GM23338 (cell line): ENCODE measurements at regions not wholly inside any gene's neighbourhood (a gene's known extent, or its start where the extent isn't known, plus 50 kb on each side); places are given as distances from the start of the nearest gene placed in this dataset.
A peak's percentile ranks its signal among the peaks of the same experiment; 100 is the strongest.

Source experiments
- ATAC-seq: fragments of 200-7000 bp; cut with Tn5 transposase; 3 replicates; pipeline ENCODE4 v1.9.1; 2020
- DNase-seq: peaks from one replicate; pipeline ENCODE4 v3.0.0-alpha.2; 2015; ENCODE audit warnings: low spot score
- H2AFZ ChIP-seq: fragments of 200-600 bp; sonication (generic); 2 replicates; pipeline ENCODE4 v1.8.0; 2016; ENCODE audit warnings: antibody characterized with exemption, mild to moderate bottlenecking, moderate library complexity
- H3F3A ChIP-seq: fragments of 200-600 bp; sonication (generic); replicated peaks from 2 replicates; pipeline ENCODE4 v1.8.0; 2017; ENCODE audit warnings: antibody characterized with exemption, mixed run types, low read depth
- H3K27ac ChIP-seq: fragments of 200-600 bp; sonication (generic); 2 replicates; pipeline ENCODE4 v1.6.1; 2016; ENCODE audit warnings: low read depth
- H3K27me3 ChIP-seq: fragments of 200-600 bp; sonication (generic); 2 replicates; pipeline ENCODE4 v1.8.0; 2016; ENCODE audit warnings: mild to moderate bottlenecking, mixed run types, moderate library complexity; ENCODE audit not compliant: insufficient read depth
- H3K36me3 ChIP-seq: fragments of 200-600 bp; sonication (generic); 2 replicates; pipeline ENCODE4 v1.8.0; 2016; ENCODE audit warnings: mild to moderate bottlenecking; ENCODE audit not compliant: insufficient read depth
- H3K4me1 ChIP-seq: fragments of 200-600 bp; sonication (generic); 2 replicates; pipeline ENCODE4 v1.8.0; 2016; ENCODE audit warnings: mild to moderate bottlenecking, moderate library complexity; ENCODE audit not compliant: insufficient read depth
- H3K4me2 ChIP-seq: fragments of 200-600 bp; sonication (generic); 2 replicates; pipeline ENCODE4 v1.7.1; 2017; ENCODE audit warnings: mixed run types
- H3K4me3 ChIP-seq: fragments of 200-600 bp; sonication (generic); 2 replicates; pipeline ENCODE4 v1.6.1; 2016; ENCODE audit warnings: mixed run types
- H3K79me2 ChIP-seq: fragments of 200-600 bp; sonication (generic); replicated peaks from 2 replicates; pipeline ENCODE4 v1.8.0; 2017; ENCODE audit warnings: mild to moderate bottlenecking; ENCODE audit not compliant: insufficient read depth
- H3K9me2 ChIP-seq: fragments of 200-600 bp; sonication (generic); 2 replicates; pipeline ENCODE4 v1.8.0; 2017; ENCODE audit not compliant: insufficient read depth
- H4K20me1 ChIP-seq: fragments of 200-600 bp; sonication (generic); replicated peaks from 2 replicates; pipeline ENCODE4 v1.8.0; 2017; ENCODE audit warnings: mild to moderate bottlenecking; ENCODE audit not compliant: insufficient read depth
- H3K27ac Mint-ChIP-seq: 2 replicates; pipeline ENCODE4 v1.8.0; 2020; ENCODE audit warnings: inconsistent platforms, mild to moderate bottlenecking, moderate library complexity, mixed read lengths
- H3K27me3 Mint-ChIP-seq: 3 replicates; pipeline ENCODE4 v1.8.0; 2022; ENCODE audit warnings: low read depth, mild to moderate bottlenecking, moderate library complexity, mixed read lengths, inconsistent platforms; ENCODE audit not compliant: insufficient read depth, poor library complexity
- H3K36me3 Mint-ChIP-seq: 3 replicates; pipeline ENCODE4 v1.8.0; 2021; ENCODE audit warnings: low read depth, mild to moderate bottlenecking, inconsistent platforms, moderate library complexity, mixed read lengths
- H3K4me1 Mint-ChIP-seq: 3 replicates; pipeline ENCODE4 v1.8.0; 2020; ENCODE audit warnings: mild to moderate bottlenecking, inconsistent platforms, mixed read lengths
- H3K4me3 Mint-ChIP-seq: 3 replicates; pipeline ENCODE4 v1.8.0; 2021; ENCODE audit warnings: moderate library complexity, mild to moderate bottlenecking, inconsistent platforms, mixed read lengths
- H3K9me3 Mint-ChIP-seq: 3 replicates; pipeline ENCODE4 v1.8.0; 2020; ENCODE audit warnings: moderate library complexity, mild to moderate bottlenecking, inconsistent platforms, mixed read lengths
- CTCF ChIP-seq, 2 experiments: fragments of 200-600 bp in 1 of 2; sonication (generic) in 1 of 2; conservative IDR thresholded peaks; 2 replicates each; pipeline versions ENCODE4 v1.5.1 to v1.6.1; 2016 to 2017; ENCODE audit warnings: antibody characterized with exemption in 2 of 2, low read depth in 2 of 2, mild to moderate bottlenecking in 2 of 2, moderate library complexity in 1 of 2
- EZH2phosphoT487 ChIP-seq: fragments of 200-600 bp; sonication (generic); IDR thresholded peaks from one replicate; pipeline ENCODE4 v1.8.1; 2018; ENCODE audit warnings: antibody characterized with exemption; ENCODE audit not compliant: unreplicated experiment
- JUNB ChIP-seq: IDR thresholded peaks from one replicate; pipeline ENCODE4 v1.6.1; 2016; ENCODE audit warnings: antibody characterized with exemption; ENCODE audit not compliant: unreplicated experiment
- NANOG ChIP-seq: IDR thresholded peaks from 2 replicates; pipeline ENCODE4 v1.6.1; 2016; ENCODE audit warnings: antibody characterized with exemption, borderline replicate concordance
- POLR2AphosphoS5 ChIP-seq: IDR thresholded peaks from 2 replicates; pipeline ENCODE4 v1.6.1; 2016; ENCODE audit warnings: antibody characterized with exemption, low read depth
- STAT1 ChIP-seq: IDR thresholded peaks from one replicate; pipeline ENCODE4 v1.6.1; 2016; ENCODE audit warnings: antibody characterized with exemption; ENCODE audit not compliant: unreplicated experiment
- ZNF331 ChIP-seq: fragments of 250-450 bp; sonication (Bioruptor Pico); IDR thresholded peaks from 2 replicates; pipeline ENCODE4 v1.5.0; 2020; ENCODE audit warnings: low read depth, mild to moderate bottlenecking, moderate library complexity
- ZNF462 ChIP-seq: fragments of 250-450 bp; sonication (Bioruptor Pico); IDR thresholded peaks from 2 replicates; pipeline ENCODE4 v1.5.0; 2020; ENCODE audit warnings: mild to moderate bottlenecking, moderate library complexity

- H3K9me2 ChIP-seq = no peaks in the 10 kb centered on the region
- Mint-ChIP-seq H3K27me3 (no peaks in the 10 kb centered on the region), H3K4me3 (no peak overlapping the region), H3K4me1 (no peaks in the 10 kb centered on the region; the same call in 2 of the 3 replicates), H3K36me3 (no peaks in the 10 kb centered on the region), H3K27ac (no peak overlapping the region), H3K9me3 (peaks cover 7% of the 10 kb centered on the region)
- no peak overlapping the region for H3K27ac ChIP-seq
- no peaks in the 10 kb centered on the region for H3K79me2 ChIP-seq
- H4K20me1 ChIP-seq = no peaks in the 10 kb centered on the region
- H3K4me2 ChIP-seq = no peak overlapping the region
- no peaks in the 10 kb centered on the region for H3K27me3 ChIP-seq
- no peaks in the 10 kb centered on the region for H3K4me1 ChIP-seq
- ATAC-seq = peak; percentile 89
- H3K4me3 ChIP-seq = no peak overlapping the region
- H2AFZ ChIP-seq = no peak overlapping the region
- no peaks in the 10 kb centered on the region for H3K36me3 ChIP-seq
- peak; percentile 69 for DNase-seq
- no peak for TF ChIP-seq JUNB
- peak; percentile 62 to 77 for TF ChIP-seq CTCF (conservative IDR thresholded peaks at IDR 0.05; ENCODE audit: low read depth in 2 of 2)
- H3F3A ChIP-seq = no peaks in the 10 kb centered on the region
These were observed 57.9 kb upstream of the VSTM2B start for GRCh38 chr19:29467824-29468401.

- no peaks in the 10 kb centered on the region for H3K4me1 ChIP-seq
- peaks cover 7% of the 10 kb centered on the region for H3K9me3 Mint-ChIP-seq
- no peak overlapping the region for H3K27ac Mint-ChIP-seq
- H3K27ac ChIP-seq = no peak overlapping the region
- no peak overlapping the region for H3K4me3 Mint-ChIP-seq
- no peaks in the 10 kb centered on the region for H3K36me3 ChIP-seq
- ATAC-seq = no peak
- DNase-seq = no peak
- H2AFZ ChIP-seq = no peak overlapping the region
- H3K9me2 ChIP-seq = no peaks in the 10 kb centered on the region
- no peaks in the 10 kb centered on the region for H3F3A ChIP-seq
- no peak overlapping the region for H3K4me2 ChIP-seq
- H3K4me3 ChIP-seq = no peak overlapping the region
- no peaks in the 10 kb centered on the region for H3K36me3 Mint-ChIP-seq
- no peaks in the 10 kb centered on the region for H3K27me3 ChIP-seq
- H3K79me2 ChIP-seq = no peaks in the 10 kb centered on the region
- H3K27me3 Mint-ChIP-seq = peaks cover 7% of the 10 kb centered on the region
- no peaks in the 10 kb centered on the region for H4K20me1 ChIP-seq
- H3K4me1 Mint-ChIP-seq = no peaks in the 10 kb centered on the region; the same call in 2 of the 3 replicates
- TF ChIP-seq EZH2phosphoT487 (no peak), POLR2AphosphoS5 (no peak), CTCF (conservative IDR thresholded peaks at IDR 0.05; ENCODE audit: low read depth in 2 of 2) (no peak), ZNF331 (CRISPR knock-in tag) (no peak), JUNB (no peak), STAT1 (no peak), NANOG (no peak), ZNF462 (CRISPR knock-in tag) (no peak)
These were observed 50.3 kb upstream of the VSTM2B start for GRCh38 chr19:29475469-29475868.
